Progenitor cell of endocrine pancreas (in vitro differentiated cells): ENCODE measurements at regions not wholly inside any gene's neighbourhood (a gene's known extent, or its start where the extent isn't known, plus 50 kb on each side); places are given as distances from the start of the nearest gene placed in this dataset.

Experiments
- DNase-seq: peaks from one replicate; pipeline ENCODE4 v3.0.0; 2021; ENCODE audit warnings: low spot score; ENCODE audit not compliant: unreplicated experiment
- H3K27ac Mint-ChIP-seq: 2 replicates; pipeline ENCODE4 v1.8.0; 2021; ENCODE audit warnings: mild to moderate bottlenecking, moderate library complexity, mixed read lengths
- H3K27me3 Mint-ChIP-seq: 2 replicates; pipeline ENCODE4 v1.8.0; 2021; ENCODE audit warnings: mixed read lengths
- H3K36me3 Mint-ChIP-seq: 2 replicates; pipeline ENCODE4 v1.8.0; 2022; ENCODE audit warnings: mixed read lengths; ENCODE audit not compliant: insufficient read depth
- H3K4me1 Mint-ChIP-seq: 2 replicates; pipeline ENCODE4 v1.8.0; 2021; ENCODE audit warnings: low read depth, mixed read lengths
- H3K4me3 Mint-ChIP-seq: 2 replicates; pipeline ENCODE4 v1.8.0; 2021; ENCODE audit warnings: low read depth, mild to moderate bottlenecking, moderate library complexity, mixed read lengths
- H3K9me3 Mint-ChIP-seq: 2 replicates; pipeline ENCODE4 v1.8.0; 2021; ENCODE audit warnings: low read depth, mixed read lengths
- TF ChIP-seq, protein P1 (sequence below): fragments of 200-600 bp; sonication (generic); IDR thresholded peaks from one replicate; pipeline ENCODE4 v1.5.0; 2021; ENCODE audit warnings: antibody characterized with exemption, mild to moderate bottlenecking; ENCODE audit not compliant: unreplicated experiment

DNA sequence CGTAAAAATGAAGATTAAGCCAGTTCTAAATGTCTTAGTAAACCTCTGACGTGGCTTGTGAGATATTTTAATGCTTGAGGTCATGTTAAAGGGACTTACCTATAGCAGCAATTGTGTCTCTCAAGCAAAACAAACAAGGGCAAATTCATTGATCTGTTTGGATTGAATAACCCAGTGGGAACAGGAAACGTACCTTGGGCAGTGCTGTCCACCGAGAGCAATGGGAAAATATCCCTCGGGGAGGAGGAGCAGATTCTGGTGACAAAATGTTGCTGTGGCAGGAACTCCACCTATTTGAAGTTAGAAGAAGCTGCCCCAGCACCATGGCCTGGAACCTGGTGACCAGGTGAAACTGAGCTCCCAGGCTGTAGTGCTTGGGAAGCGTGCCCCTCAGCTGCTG is 107.1 kb upstream of the FZD8 start:
- H3K27ac Mint-ChIP-seq: peak overlapping the region; percentile 68
- TF ChIP-seq, protein P1, sequence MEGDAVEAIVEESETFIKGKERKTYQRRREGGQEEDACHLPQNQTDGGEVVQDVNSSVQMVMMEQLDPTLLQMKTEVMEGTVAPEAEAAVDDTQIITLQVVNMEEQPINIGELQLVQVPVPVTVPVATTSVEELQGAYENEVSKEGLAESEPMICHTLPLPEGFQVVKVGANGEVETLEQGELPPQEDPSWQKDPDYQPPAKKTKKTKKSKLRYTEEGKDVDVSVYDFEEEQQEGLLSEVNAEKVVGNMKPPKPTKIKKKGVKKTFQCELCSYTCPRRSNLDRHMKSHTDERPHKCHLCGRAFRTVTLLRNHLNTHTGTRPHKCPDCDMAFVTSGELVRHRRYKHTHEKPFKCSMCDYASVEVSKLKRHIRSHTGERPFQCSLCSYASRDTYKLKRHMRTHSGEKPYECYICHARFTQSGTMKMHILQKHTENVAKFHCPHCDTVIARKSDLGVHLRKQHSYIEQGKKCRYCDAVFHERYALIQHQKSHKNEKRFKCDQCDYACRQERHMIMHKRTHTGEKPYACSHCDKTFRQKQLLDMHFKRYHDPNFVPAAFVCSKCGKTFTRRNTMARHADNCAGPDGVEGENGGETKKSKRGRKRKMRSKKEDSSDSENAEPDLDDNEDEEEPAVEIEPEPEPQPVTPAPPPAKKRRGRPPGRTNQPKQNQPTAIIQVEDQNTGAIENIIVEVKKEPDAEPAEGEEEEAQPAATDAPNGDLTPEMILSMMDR: no peak
- H3K9me3 Mint-ChIP-seq: no peaks in the 10 kb centered on the region
- H3K4me3 Mint-ChIP-seq: no peak overlapping the region
- DNase-seq: no peak
- H3K4me1 Mint-ChIP-seq: peaks cover 18% of the 10 kb centered on the region
- no peaks in the 10 kb centered on the region for H3K36me3 Mint-ChIP-seq
- H3K27me3 Mint-ChIP-seq: no peaks in the 10 kb centered on the region

DNA sequence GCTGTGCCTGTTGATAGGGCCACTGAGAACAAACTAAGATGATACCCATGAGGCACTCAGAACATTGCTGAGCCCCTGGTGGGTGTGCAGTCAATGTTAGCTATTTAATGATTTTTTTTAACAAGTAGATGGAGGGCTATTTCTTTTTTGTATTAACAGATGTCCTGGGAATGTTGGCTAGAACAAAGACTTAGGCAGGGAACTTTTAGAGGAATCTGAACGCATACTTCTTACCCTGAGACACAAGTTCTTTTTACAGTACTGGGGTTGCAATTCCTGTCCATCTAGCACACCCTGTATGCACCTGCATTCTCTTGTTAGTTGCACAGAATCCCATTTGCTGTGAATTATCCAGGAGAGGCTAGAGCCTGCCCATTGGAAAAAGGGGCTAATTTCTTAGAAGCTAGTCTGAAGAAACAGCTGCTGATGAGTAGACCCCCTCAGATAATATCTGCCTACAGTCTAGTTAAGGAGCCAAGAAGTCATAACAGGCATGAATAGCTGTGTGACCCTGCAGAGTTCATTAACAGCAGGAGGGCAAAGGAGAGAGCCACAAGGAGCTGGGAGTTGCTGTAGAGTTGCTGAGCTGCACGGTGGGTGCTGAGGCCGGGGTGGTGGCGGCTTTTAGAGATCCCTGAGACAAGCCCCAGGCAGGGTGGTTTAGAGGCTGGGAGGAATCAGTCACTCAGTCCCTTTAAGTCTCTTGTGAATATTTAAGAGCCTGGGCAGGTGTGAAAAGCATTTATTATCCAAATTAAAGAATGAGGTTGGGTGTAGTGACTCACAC is 103.7 kb upstream of the FZD8 start:
- Mint-ChIP-seq H3K4me1 (peaks cover 13% of the 10 kb centered on the region), H3K27me3 (no peaks in the 10 kb centered on the region), H3K9me3 (no peaks in the 10 kb centered on the region), H3K4me3 (no peak overlapping the region), H3K36me3 (no peaks in the 10 kb centered on the region), H3K27ac (no peak overlapping the region)
- TF ChIP-seq, protein P1: no peak
- DNase-seq: no peak

DNA sequence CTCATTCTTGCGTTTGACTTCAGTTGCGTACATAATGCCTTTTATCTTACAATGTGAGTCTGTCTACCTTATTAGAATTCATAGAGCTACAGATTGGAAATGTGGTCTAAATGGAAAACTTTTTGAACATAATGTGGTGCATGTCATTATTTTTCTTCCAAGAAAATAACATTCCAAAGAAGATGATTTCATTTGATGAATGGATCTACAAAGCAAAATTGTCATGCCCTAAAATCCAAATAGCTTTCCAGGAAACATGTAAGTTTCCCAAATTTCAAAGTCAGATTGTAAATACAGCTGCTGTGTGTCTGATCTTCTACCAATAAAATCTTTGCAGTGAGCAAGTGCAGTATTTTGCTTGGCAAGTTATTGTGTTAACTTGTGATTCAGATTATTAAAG is 101.8 kb upstream of the FZD8 start:
- TF ChIP-seq, protein P1: no peak
- no peak for DNase-seq
- Mint-ChIP-seq H3K27ac (no peak overlapping the region), H3K9me3 (peaks cover 3% of the 10 kb centered on the region), H3K36me3 (peaks cover 2% of the 10 kb centered on the region), H3K4me3 (no peak overlapping the region), H3K27me3 (no peaks in the 10 kb centered on the region), H3K4me1 (peaks cover 4% of the 10 kb centered on the region)

DNA sequence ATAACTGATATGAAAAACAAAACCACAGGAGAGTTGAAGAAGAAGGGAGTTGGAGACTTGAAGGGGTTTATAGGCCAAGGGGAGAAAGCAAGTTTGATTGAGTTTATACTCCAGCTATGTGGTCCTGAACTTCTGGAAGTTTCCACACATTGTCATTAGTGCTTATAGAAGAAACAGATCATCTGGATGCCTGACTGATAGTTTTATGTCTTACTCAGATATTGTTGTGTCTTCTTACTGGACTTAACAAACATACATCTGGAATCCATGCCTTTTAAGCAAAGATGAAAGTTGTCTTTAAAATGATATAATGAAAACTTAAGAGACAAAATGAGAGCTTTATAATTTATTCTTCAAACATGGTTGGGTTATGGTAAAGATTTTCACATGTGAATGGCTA is 101.3 kb upstream of the FZD8 start:
- H3K27me3 Mint-ChIP-seq: no peaks in the 10 kb centered on the region
- H3K36me3 Mint-ChIP-seq: peaks cover 3% of the 10 kb centered on the region

DNA sequence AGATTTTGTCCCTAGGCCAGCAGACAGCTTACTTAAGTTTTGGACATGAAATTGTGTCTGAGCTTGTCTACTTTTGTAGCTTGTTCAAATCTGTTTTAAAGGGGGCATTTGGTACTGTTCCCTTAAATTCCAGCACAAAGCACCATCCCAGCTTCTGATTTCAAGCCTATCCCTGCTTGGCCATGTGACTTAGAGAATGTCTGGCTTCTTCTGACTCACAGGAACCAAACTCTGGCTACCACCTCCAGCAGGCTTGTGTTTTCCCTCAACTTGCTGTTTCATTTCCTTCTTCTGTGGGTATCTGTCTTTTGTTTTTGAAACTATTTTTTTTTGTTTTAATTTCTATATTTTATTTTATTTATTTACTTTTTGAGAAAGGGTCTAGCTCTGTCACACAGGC is 97.9 kb upstream of the FZD8 start:
- Mint-ChIP-seq H3K4me3 (no peak overlapping the region), H3K9me3 (peaks cover 13% of the 10 kb centered on the region), H3K4me1 (peaks cover 3% of the 10 kb centered on the region), H3K27ac (no peak overlapping the region), H3K27me3 (no peaks in the 10 kb centered on the region), H3K36me3 (peaks cover 3% of the 10 kb centered on the region)
- DNase-seq: no peak
- TF ChIP-seq, protein P1: no peak

More for the DNA sequence above, 101.3 kb upstream of the FZD8 start:
- H3K4me1 Mint-ChIP-seq: peaks cover 2% of the 10 kb centered on the region
- no peak overlapping the region for H3K27ac Mint-ChIP-seq
- DNase-seq: no peak
- TF ChIP-seq, protein P1: no peak
- H3K4me3 Mint-ChIP-seq: no peak overlapping the region
- H3K9me3 Mint-ChIP-seq: peaks cover 5% of the 10 kb centered on the region
